HepG2 (cell line): ENCODE measurements at regions not wholly inside any gene's neighbourhood (a gene's known extent, or its start where the extent isn't known, plus 50 kb on each side); places are given as distances from the start of the nearest gene placed in this dataset.
A peak's percentile ranks its signal among the peaks of the same experiment; 100 is the strongest.

ENCODE experiments used
- ATAC-seq: fragments of 200-7000 bp; cut with Tn5 transposase; 3 replicates; pipeline ENCODE4 v1.9.1; 2020; ENCODE audit warnings: mild to moderate bottlenecking, moderate library complexity
- BruUV-seq: library from RNA; stranded (reverse); fragments of 400-500 nt; replicated peaks from 2 replicates; lab custom pipeline; 2021; lab: Mats Ljungman, UMichigan
- CTCF ChIA-PET: fragments of 300-600 bp; formaldehyde crosslinking; extraction: SDS; loops from one replicate; lab custom pipeline; 2021; ENCODE audit warnings: low total read pairs, inconsistent platforms, low intra/inter-chr PET ratio; lab: Yijun Ruan, JAX
- POLR2A ChIA-PET: fragments of 350-600 bp; sonication (Branson Sonifier 250); formaldehyde crosslinking; loops from one replicate; lab custom pipeline; 2020; ENCODE audit warnings: antibody characterized with exemption, inconsistent platforms; lab: Yijun Ruan, JAX
- DNase-seq: peaks from one replicate; pipeline ENCODE4 v3.0.0-alpha.2; 2015; ENCODE audit warnings: low spot score
- FAIRE-seq: peaks from 3 replicates; lab custom pipeline; 2011; peaks lifted over from hg19 to GRCh38; lab: Jason Lieb, UNC
- H2AFZ ChIP-seq: one replicate; pipeline ENCODE4 v1.6.1; 2011; ENCODE audit warnings: low read length, inconsistent platforms
- H3K27ac ChIP-seq: fragments of 300-600 bp; 3 replicates; pipeline ENCODE4 v1.8.0; 2011; ENCODE audit warnings: mixed run types, mild to moderate bottlenecking, mixed read lengths, low read length, inconsistent platforms; ENCODE audit not compliant: insufficient read depth; ENCODE audit errors: extremely low read length
- H3K27me3 ChIP-seq, 2 experiments: fragments of 200-600 bp in 1 of 2; 2 replicates in 1 of 2; 3 replicates in 1 of 2; pipeline versions ENCODE4 v1.6.0 to v1.8.0; 2011; ENCODE audit warnings: low read length in 2 of 2, mild to moderate bottlenecking in 2 of 2, moderate library complexity in 2 of 2, inconsistent platforms in 1 of 2; ENCODE audit not compliant: insufficient read depth in 2 of 2, control insufficient read depth in 1 of 2
- H3K36me3 ChIP-seq, 2 experiments: fragments of 200-600 bp in 1 of 2; replicated peaks in 1 of 2; 2 replicates in 1 of 2; 3 replicates in 1 of 2; pipeline versions ENCODE4 v1.5.1 to v1.8.0; 2011; ENCODE audit warnings: low read length in 2 of 2, inconsistent platforms in 1 of 2; ENCODE audit not compliant: insufficient read depth in 2 of 2, control insufficient read depth in 1 of 2
- H3K4me1 ChIP-seq: 2 replicates; pipeline ENCODE4 v1.5.1; 2012; ENCODE audit warnings: low read length, inconsistent platforms; ENCODE audit not compliant: insufficient read depth
- H3K4me2 ChIP-seq: 2 replicates; pipeline ENCODE4 v1.6.0; 2011; ENCODE audit warnings: low read depth, low read length, inconsistent platforms
- H3K4me3 ChIP-seq, 3 experiments: fragments of 200-600 bp in 1 of 3; sonication (generic), shearing (Covaris generic) in 1 of 3; replicated peaks in 1 of 3; 2 replicates each; pipeline ENCODE4 v1.5.1; 2011 to 2016; ENCODE audit warnings: low read length in 3 of 3, inconsistent platforms in 2 of 3, low read depth in 2 of 3, mild to moderate bottlenecking in 2 of 3, control low read depth in 1 of 3, mixed read lengths in 1 of 3; ENCODE audit not compliant: insufficient read depth in 1 of 3
- H3K79me2 ChIP-seq: one replicate; pipeline ENCODE4 v1.6.1; 2011; ENCODE audit warnings: low read length, inconsistent platforms; ENCODE audit not compliant: insufficient read depth
- H3K9ac ChIP-seq: 2 replicates; pipeline ENCODE4 v1.6.0; 2011; ENCODE audit warnings: mild to moderate bottlenecking, low read depth, low read length, inconsistent platforms; ENCODE audit not compliant: insufficient read depth
- H3K9me3 ChIP-seq: 2 replicates; pipeline ENCODE4 v1.5.1; 2012; ENCODE audit warnings: mild to moderate bottlenecking, low read length
- H4K20me1 ChIP-seq: 2 replicates; pipeline ENCODE4 v1.6.0; 2011; ENCODE audit warnings: inconsistent platforms, mild to moderate bottlenecking, low read length, moderate library complexity; ENCODE audit not compliant: insufficient read depth
- BCL6 ChIP-seq: IDR thresholded peaks from 2 replicates; pipeline ENCODE4 v1.6.1; 2016; ENCODE audit warnings: missing genetic modification reagents, missing compliant biosample characterization
- CEBPB ChIP-seq: IDR thresholded peaks from 2 replicates; pipeline ENCODE4 v1.6.1; 2011; ENCODE audit warnings: low read depth, low read length, improper control_type of control experiment, borderline replicate concordance
- FOSL2 ChIP-seq: sonication (generic); formaldehyde crosslinking; IDR thresholded peaks from 2 replicates; pipeline ENCODE4 v1.4.0; 2020; ENCODE audit warnings: missing genetic modification reagents
- NCOA2 ChIP-seq: sonication (generic); formaldehyde crosslinking; IDR thresholded peaks from 2 replicates; pipeline ENCODE4 v1.8.0; 2022; ENCODE audit warnings: inconsistent platforms
- NR2C2 ChIP-seq: sonication (generic); formaldehyde crosslinking; IDR thresholded peaks from 2 replicates; pipeline ENCODE4 v1.4.0; 2020; ENCODE audit warnings: missing genetic modification reagents, mild to moderate bottlenecking, moderate library complexity, borderline replicate concordance
- NR2F1 ChIP-seq, 2 experiments: fragments of 450-650 bp in 1 of 2; formaldehyde crosslinking in 1 of 2; IDR thresholded peaks; 2 replicates each; pipeline versions ENCODE4 v1.5.0 to v1.6.1; 2016 to 2020; ENCODE audit warnings: mild to moderate bottlenecking in 1 of 2, missing compliant biosample characterization in 1 of 2, missing genetic modification reagents in 1 of 2, moderate library complexity in 1 of 2
- NR2F6 ChIP-seq, 2 experiments: IDR thresholded peaks; 2 replicates each; pipeline ENCODE4 v1.6.1; 2016; ENCODE audit warnings: antibody characterized with exemption in 1 of 2, mild to moderate bottlenecking in 1 of 2
- PLRG1 ChIP-seq: fragments of 450-650 bp; conservative IDR thresholded peaks from 2 replicates; pipeline ENCODE4 v1.6.1; 2016
- TMF1 ChIP-seq: sonication (generic); formaldehyde crosslinking; IDR thresholded peaks from 2 replicates; pipeline ENCODE4 v1.8.1; 2022; ENCODE audit warnings: low read depth, missing genetic modification reagents
- YY1 ChIP-seq: IDR thresholded peaks from 2 replicates; pipeline ENCODE4 v1.6.1; 2011; ENCODE audit warnings: low read length, low read depth, moderate library complexity, mild to moderate bottlenecking; ENCODE audit not compliant: insufficient read depth, insufficient replicate concordance
- WGBS: methylation state at CpG from one replicate; pipeline ENCODE4 v1.1.6; 2017; ENCODE audit warnings: low lambda C conversion rate; 5-methylcytosine and 5-hydroxymethylcytosine counted together
- in situ Hi-C: cut with HindIII; loops from 2 replicates; pipeline ENCODE4 v1.10.0; 2017; ENCODE audit warnings: low pct_unique_long_range_greater_than_20kb; ENCODE audit not compliant: extremely low pct_ligation_motif_present
- intact Hi-C: fragments of 100-400 bp; cut with micrococcal nuclease; formaldehyde crosslinking; loops from one replicate; pipeline ENCODE4 v1.10.0; 2022; ENCODE audit not compliant: unreplicated experiment
- TF ChIP-seq, protein P1 (sequence below): sonication (generic); formaldehyde crosslinking; conservative IDR thresholded peaks from 2 replicates; pipeline ENCODE4 v1.4.0; 2020; ENCODE audit warnings: missing genetic modification reagents
- TF ChIP-seq, protein P2 (sequence below): sonication (generic); IDR thresholded peaks from 2 replicates; pipeline ENCODE4 v1.6.1; 2016; ENCODE audit warnings: low read depth, borderline replicate concordance

DNA sequence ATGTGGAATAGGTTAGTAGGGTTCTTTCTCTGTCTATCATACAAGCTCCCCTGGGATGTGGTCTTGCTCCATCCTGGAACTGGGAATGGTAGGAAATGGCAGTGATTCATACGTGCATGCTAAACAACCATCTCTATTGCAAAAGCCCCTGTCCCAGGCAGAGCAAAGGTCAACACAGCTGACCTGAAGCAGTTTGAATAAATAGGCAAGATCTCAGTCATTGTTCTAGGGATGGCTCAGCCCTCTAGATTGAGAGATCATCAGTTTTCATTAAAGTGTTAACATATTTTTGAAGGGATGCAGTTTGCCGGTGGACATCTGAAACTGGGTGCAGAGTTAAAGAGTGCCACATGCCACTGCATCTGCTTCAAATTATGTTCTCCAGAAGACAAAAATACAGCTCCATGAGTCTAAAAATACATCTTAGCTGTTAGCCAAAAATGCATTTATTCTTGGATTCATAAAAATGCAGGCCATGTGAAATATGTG lies 224.1 kb downstream of the ESM1 start:
- no TSS peak for BruUV-seq
- FAIRE-seq, result no peak
- Histone ChIP-seq H3K4me3 (no peak overlapping the region), H3K79me2 (no peaks in the 10 kb centered on the region), H4K20me1 (no peaks in the 10 kb centered on the region), H3K4me2 (no peak overlapping the region), H3K27me3 (0 out of 5 replicates have a peak, but pooled peaks cover 0 to 3% of the 10 kb centered on the region in 2 experiments), H3K9me3 (no peaks in the 10 kb centered on the region), H3K4me1 (no peaks in the 10 kb centered on the region), H3K9ac (no peak overlapping the region), H2AFZ (no peak overlapping the region), H3K27ac (no peak overlapping the region), H3K36me3 (no peaks in the 10 kb centered on the region)
- TF ChIP-seq NR2C2 (CRISPR knock-in tag) (0 out of 2 replicates have a peak, but pooled peaks have one; percentile 33), BCL6 (CRISPR knock-in tag) (no peak), CEBPB (peak; percentile 48; the same call in 1 of the 2 replicates), YY1 (no peak), NR2F6 (IDR thresholded peaks at IDR 0.05) (0 out of 2 replicates have a peak, but pooled peaks have one; percentile 27), NR2F6 (CRISPR knock-in tag; IDR thresholded peaks at IDR 0.05) (0 out of 2 replicates have a peak, but pooled peaks have one; percentile 13), NR2F1 (CRISPR knock-in tag; IDR thresholded peaks at IDR 0.05) (peak in 1 of 2 experiments; percentile 34; a peak in 1 of 4 replicates), TMF1 (no peak), PLRG1 (no peak), NCOA2 (no peak), FOSL2 (CRISPR knock-in tag) (peak; percentile 73)
- TF ChIP-seq, protein P1, sequence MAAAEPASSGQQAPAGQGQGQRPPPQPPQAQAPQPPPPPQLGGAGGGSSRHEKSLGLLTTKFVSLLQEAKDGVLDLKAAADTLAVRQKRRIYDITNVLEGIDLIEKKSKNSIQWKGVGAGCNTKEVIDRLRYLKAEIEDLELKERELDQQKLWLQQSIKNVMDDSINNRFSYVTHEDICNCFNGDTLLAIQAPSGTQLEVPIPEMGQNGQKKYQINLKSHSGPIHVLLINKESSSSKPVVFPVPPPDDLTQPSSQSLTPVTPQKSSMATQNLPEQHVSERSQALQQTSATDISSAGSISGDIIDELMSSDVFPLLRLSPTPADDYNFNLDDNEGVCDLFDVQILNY, result no peak
- TF ChIP-seq, protein P2, sequence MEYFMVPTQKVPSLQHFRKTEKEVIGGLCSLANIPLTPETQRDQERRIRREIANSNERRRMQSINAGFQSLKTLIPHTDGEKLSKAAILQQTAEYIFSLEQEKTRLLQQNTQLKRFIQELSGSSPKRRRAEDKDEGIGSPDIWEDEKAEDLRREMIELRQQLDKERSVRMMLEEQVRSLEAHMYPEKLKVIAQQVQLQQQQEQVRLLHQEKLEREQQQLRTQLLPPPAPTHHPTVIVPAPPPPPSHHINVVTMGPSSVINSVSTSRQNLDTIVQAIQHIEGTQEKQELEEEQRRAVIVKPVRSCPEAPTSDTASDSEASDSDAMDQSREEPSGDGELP, result peak; percentile 15; the same call in 1 of the 2 replicates
- intact Hi-C loops, result no loop called here
- CTCF ChIA-PET, result no interaction called here
- in situ Hi-C loops, result no loop called here
- no peak for DNase-seq
- POLR2A ChIA-PET, result no interaction called here
- WGBS, result 24% methylated on average over 2 of the region's 2 CpGs
- no peak; the same call in 2 of the 3 replicates for ATAC-seq
